ENCODE measurements at regions not wholly inside any gene's neighbourhood (a gene's known extent, or its start where the extent isn't known, plus 50 kb on each side); places are given as distances from the start of the nearest gene placed in this dataset.
"Not testable (repeated sequence)": the region's sequence is repeated elsewhere in the genome, so short reads cannot be mapped to it uniquely, and the experiment has no call there.

DNA sequence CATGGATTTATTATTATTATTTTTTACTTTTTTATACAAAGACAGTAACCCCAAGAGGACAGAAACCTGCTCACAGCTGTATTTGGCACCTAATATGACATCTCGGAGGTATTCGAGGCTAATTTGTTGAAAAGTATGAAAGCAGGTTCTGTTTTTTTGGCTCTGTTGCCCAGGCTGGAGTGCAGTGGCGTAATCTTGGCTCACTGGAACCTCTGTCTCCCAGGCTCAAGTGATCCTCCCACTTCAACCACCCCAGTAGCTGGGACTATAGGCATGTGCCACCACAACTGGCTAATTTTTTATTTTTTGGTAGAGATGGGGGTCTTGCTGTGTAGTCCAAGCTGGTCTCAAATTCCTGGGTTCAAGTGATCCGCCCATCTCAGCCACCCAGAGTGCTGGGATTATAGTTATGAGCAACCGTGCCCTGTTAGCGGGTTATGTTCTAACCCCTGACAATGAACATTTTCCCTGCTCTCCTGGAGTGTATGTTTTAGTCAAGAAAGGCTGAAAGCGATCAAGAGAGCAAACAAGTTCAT, 53.7 kb upstream of the ZNF217 start:
- no peak for TF ChIP-seq ZNF274 (IDR thresholded peaks at IDR 0.05; ENCODE audit: low read depth, low read length)
- no peak overlapping the region for H3K4me3 ChIP-seq (ENCODE audit: low read length)

DNA sequence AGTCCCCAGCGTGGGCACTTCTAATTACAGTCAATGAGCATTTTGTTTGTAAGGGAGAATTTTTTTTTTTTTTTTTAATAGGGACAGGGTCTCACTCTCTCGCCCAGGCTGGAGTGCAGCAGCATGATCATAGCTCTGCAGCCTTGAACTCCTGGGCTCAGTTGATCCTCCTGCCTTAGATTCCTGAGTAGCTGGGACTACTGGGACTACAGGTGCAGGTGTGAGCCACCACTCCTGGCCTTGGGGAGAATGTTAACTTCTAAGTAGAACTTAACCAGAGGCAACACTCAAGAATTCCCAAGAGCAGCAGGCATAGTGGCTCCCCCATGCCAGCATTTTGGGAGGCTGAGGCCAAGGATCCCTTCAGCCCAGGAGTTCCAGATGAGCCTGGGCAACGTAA, 52.9 kb upstream of the ZNF217 start:
- no peak for TF ChIP-seq ZNF274 (IDR thresholded peaks at IDR 0.05; ENCODE audit: low read depth, low read length)
- H3K4me3 ChIP-seq (ENCODE audit: low read length): no peak overlapping the region

DNA sequence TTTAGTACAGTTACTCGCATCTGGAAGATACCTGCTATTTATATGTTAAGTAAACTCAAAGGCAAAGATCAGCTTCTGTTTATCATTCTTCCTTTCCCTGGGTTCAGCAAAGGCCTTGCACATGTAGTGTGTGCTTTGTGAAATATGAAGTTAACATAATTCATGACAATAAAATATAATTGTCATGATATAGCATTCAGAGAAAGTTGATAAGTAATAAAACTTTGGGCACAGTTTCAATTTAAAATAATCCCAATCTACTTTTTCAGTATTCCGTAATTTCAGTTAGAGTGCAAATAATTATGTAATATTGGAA, 51.9 kb upstream of the ZNF217 start:
- no peak overlapping the region for H3K4me3 ChIP-seq (ENCODE audit: low read length)
- TF ChIP-seq ZNF274 (IDR thresholded peaks at IDR 0.05; ENCODE audit: low read depth, low read length): no peak

- H3K4me3 ChIP-seq (ENCODE audit: low read length): not testable (repeated sequence)
Measured at GRCh38 chr20:53644108-53644507, 50.5 kb upstream of the ZNF217 start.
